ENCODE measurements at regions not wholly inside any gene's neighbourhood (a gene's known extent, or its start where the extent isn't known, plus 50 kb on each side); places are given as distances from the start of the nearest gene placed in this dataset.

GRCh38 chr3:162428192-162428591 lies 931.6 kb downstream of the OTOL1 start:
- TF ChIP-seq STAT6 (CRISPR knock-in tag; conservative IDR thresholded peaks at IDR 0.05; ENCODE audit: low read depth) (no peak), CTCF (IDR thresholded peaks at IDR 0.05) (no peak), RELA (CRISPR knock-in tag; IDR thresholded peaks at IDR 0.05; ENCODE audit: borderline replicate concordance) (no peak), USF2 (CRISPR knock-in tag; IDR thresholded peaks at IDR 0.05) (no peak), ZNF263 (CRISPR knock-in tag; IDR thresholded peaks at IDR 0.05; ENCODE audit: low read depth) (no peak), OVOL2 (CRISPR knock-in tag; IDR thresholded peaks at IDR 0.05; ENCODE audit: borderline replicate concordance) (no peak), FOXP1 (CRISPR knock-in tag; IDR thresholded peaks at IDR 0.05; ENCODE audit: borderline replicate concordance) (no peak), SP1 (CRISPR knock-in tag; conservative IDR thresholded peaks at IDR 0.05) (no peak), RORB (CRISPR knock-in tag; IDR thresholded peaks at IDR 0.05) (no peak), ZNF281 (CRISPR knock-in tag; IDR thresholded peaks at IDR 0.05) (no peak), CREB1 (CRISPR knock-in tag; IDR thresholded peaks at IDR 0.05) (no peak), MXD4 (CRISPR knock-in tag; IDR thresholded peaks at IDR 0.05; ENCODE audit: borderline replicate concordance) (no peak)

Measured in WTC11 (cell line).